ENCODE measurements at regions not wholly inside any gene's neighbourhood (a gene's known extent, or its start where the extent isn't known, plus 50 kb on each side); places are given as distances from the start of the nearest gene placed in this dataset.

- peak; percentile 50 for DNase-seq (ENCODE audit: low spot score)
Observed at GRCh38 chr1:181390410-181391077, 92.8 kb upstream of the CACNA1E start.

DNA sequence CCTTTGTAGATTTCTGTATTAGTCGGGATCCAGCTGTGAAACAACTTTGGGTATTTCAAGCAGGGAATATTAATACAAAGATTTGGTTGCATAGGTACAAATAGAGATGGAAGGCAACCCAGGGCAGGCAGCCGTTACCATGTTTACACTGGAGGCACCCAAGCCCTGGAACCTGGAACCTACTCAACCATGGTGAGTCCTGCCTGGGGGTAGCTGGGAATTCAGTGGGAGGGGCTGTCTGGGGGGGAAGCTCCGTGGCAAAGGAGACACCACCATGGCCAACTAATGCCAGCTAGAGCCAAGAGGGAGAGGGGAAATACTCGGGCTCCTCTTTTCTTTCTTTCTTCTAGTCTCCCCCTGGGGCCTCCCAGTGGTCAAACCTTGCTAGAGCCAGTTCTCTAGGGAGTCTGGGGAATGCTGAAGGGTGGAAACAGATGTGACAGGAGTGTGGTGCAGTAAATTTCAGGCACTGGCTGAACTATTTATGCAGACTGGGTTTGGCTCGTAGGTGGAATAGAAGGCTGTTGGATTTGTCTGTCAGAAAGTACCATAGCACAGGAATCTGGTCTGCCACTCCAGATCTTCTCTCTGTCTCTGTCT, 91.9 kb upstream of the CACNA1E start:
- DNase-seq (ENCODE audit: low spot score), result peak; percentile 12

DNA sequence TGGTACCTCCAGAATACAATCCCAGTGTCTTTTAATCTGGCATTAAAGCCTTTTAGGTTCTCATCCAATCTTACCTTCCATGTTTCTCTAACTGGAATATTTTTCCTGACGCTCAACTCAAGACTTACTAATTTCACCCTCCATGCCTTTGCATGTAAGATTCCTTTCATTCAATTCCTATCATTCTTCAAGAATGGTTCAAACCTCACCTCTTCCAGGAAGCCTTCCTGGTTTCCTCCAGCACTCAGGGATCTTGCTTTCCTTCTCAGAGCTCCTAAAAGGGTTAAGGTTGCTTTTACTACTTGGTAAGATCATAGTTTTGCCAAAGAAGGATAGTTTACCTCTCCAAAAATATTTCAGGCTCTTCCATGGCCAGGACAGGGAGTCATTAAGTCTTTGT, 91.2 kb upstream of the CACNA1E start:
- DNase-seq (ENCODE audit: low spot score), result no peak

GRCh38 chr1:181392613-181393220, 90.6 kb upstream of the CACNA1E start:
- peak; percentile 13 for DNase-seq (ENCODE audit: low spot score)

DNA sequence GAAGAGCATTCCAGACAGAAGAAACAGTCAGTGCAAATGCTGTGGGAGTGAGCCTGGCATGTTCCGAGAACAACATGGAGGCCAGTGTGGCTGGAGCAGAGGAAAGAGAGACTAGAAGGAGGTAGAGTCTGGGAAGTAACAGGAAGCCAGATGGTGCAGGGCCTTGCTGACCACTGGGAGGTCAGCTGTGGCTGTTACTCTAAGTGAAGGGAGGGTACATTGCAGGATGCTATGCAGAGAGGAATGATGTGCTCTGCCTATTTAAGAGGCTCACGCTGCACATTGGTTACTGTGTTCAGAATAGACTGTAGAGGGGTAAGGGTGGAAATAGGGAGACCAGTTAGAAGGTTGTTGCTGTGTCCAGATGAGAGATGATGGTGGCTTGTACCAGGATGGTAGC, 88.6 kb upstream of the CACNA1E start:
- DNase-seq (ENCODE audit: low spot score), result no peak

GRCh38 chr1:181396171-181396670, 87.1 kb upstream of the CACNA1E start:
- no peak for DNase-seq (ENCODE audit: low spot score)

GRCh38 chr1:181396811-181397210, 86.5 kb upstream of the CACNA1E start:
- no peak for DNase-seq (ENCODE audit: low spot score)

DNA sequence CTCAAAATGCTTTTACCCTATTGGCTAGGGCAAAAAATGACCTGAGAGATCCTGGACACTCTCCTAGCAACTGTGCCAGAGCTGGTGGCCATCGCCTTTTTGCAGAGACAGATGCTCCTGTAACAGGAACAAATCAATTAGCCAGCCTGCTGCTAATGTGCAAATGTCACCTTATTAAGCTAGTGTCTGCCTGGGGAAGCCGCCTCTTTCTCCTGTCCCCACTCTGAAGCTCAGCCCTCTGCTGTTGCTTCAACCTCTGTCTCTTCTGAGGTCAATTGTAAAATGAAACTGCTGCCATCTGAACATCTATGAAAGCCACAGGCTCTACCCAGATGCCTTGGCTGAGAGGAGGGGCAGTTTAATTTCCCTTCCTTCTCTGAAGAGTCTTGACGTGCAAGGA, 85.5 kb upstream of the CACNA1E start:
- no peak for DNase-seq (ENCODE audit: low spot score)

- no peak for DNase-seq (ENCODE audit: low spot score)
Observed at GRCh38 chr1:181398544-181398943, 84.8 kb upstream of the CACNA1E start.

DNA sequence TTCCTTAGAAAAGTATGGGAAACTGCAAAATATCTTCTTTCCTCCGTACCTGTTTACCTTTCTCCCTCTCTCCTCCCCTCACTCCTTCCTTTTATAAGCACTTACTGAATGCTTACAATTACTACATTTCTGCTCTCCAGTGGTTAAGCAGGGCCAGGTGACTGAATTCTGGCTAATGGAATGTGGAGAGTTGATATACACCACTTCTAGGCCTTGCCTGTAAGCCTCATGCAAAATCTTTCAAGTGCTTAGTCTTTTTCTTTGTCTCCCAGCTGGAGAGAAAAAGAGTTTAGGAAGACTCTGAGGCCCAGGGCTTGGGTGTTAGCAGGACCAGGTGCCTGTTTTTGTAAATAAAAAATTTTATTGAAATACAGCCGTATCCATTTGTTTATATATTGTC, 77.7 kb upstream of the CACNA1E start:
- DNase-seq (ENCODE audit: low spot score), result no peak

DNA sequence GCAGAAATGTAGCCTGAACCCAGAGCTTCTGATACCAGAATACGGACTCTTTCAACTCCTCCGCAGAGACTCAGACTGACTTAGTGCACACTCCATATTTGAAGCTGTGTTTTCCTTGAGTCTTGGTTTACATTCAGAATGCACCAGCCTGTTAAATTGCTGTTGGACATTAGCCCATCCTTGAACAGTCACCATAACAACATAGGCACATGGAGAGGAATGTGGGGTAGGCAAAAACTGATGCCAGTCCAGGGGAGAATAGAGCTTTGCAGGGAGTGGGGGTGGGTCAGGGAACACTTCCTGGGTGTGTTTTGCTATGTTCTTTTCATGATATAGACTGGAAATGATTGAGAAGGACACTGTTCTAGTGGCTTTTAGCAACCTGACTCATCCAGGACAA, 76.3 kb upstream of the CACNA1E start:
- peak; percentile 56 for DNase-seq (ENCODE audit: low spot score)

DNA sequence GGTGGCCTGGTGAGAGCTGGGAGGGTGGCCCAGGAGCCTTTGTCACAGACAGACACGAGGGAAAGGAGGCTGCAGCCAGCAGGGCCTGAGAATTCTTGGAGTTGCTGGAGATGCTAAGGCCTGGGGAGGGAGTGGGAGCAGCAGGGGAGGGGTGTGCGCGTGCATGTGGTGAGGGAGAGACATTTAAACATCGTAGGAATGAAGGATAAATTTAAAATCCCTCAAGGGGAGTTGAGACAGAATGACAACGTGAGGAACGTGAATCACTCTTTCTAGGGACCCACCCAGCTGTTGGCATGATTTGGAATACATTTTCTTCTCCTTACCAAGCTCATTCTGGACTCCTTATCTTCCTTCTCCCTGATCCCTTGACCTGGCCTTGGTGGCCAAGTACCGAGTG, 73.3 kb upstream of the CACNA1E start:
- DNase-seq (ENCODE audit: low spot score), result no peak

DNA sequence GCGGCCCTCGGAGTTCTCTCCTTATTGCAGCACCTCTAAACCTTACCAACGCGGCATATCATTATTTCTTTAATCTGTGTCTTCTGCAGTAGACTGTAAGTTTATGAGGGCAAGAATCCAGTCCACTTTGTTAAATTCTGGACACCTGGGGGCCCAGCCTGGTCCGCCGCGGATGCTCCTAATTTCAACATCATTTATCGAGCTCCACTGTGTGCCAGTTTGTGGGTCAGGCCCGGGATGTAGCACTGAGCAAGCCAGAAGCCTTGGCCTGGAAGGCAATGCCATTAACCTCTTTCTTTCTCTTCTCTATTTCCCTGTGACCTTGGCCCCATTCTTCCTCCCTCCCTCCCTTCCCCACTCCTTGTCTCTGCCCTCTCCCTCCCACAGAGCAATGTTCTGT, 70.6 kb upstream of the CACNA1E start:
- no peak for DNase-seq (ENCODE audit: low spot score)

GRCh38 chr1:181413195-181413815, 70.0 kb upstream of the CACNA1E start:
- DNase-seq (ENCODE audit: low spot score), result no peak

GRCh38 chr1:181413836-181414235, 69.5 kb upstream of the CACNA1E start:
- DNase-seq (ENCODE audit: low spot score), result no peak

DNA sequence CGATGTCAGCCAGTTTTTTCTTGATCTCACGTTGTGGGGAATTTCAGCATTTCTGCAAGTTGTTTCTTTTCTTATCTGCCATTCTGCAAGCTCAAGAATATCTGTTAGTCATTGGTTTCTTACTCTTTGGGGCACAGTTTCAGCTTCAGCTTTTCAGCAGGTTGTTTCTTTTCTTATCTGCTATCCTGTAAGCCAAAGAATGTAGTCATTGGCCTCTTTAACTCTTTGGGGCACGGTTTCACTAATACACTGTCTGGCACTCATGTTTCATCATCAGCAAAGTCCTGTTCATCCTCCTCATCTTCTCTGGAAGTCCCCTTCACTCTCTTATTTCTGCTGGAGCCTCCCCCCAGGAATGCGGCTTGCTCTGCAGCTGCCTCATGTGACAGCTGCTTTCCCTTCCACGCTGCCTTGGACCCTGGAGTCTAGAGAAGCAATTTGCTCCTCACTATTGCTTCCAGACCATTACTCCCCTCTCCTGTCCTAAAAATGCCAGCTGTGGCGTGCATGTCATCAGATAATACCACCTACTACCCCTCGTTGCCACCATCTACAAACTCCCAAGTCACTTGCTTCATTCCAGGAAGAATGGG, 67.0 kb upstream of the CACNA1E start:
- DNase-seq (ENCODE audit: low spot score), result no peak

- no peak for DNase-seq (ENCODE audit: low spot score)
Observed at GRCh38 chr1:181417915-181418314, 65.4 kb upstream of the CACNA1E start.

GRCh38 chr1:181423301-181423918, 59.9 kb upstream of the CACNA1E start:
- DNase-seq (ENCODE audit: low spot score), result peak; percentile 81

DNA sequence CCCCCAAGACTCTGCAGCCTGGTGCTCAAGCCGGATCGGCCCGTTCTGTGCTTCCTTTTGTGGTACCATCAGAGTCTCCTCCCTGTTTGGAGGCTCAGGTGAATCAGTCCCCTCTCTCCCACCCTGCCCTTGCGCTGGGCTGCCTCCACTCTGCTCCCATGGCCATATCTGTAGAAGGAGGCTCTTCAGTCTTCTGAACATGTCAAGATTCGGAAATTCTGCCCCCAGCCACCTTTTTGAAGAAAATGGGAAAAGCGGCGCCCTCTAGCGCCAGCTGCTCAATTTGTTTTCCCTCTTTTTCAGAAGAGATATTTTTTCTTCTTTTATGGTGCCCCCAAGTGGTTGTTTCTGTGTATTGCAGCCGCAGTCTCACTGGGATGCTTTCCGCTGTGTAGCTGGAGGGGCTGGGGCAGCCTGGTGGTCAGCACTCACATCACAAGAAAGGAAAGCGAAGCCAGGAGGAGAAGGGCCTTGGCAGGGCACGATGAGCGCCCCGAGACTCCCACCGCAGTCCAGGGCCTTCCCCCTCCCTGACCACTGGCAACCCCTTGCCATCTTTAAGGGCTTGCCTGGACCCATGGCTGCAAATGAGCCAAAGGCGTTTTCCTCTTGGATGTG, 58.4 kb upstream of the CACNA1E start:
- peak; percentile 68 for DNase-seq (ENCODE audit: low spot score)

GRCh38 chr1:181425566-181425965, 57.8 kb upstream of the CACNA1E start:
- no peak for DNase-seq (ENCODE audit: low spot score)

GRCh38 chr1:181429462-181429861, 53.9 kb upstream of the CACNA1E start:
- no peak for DNase-seq (ENCODE audit: low spot score)
